ENCODE measurements at regions not wholly inside any gene's neighbourhood (a gene's known extent, or its start where the extent isn't known, plus 50 kb on each side); places are given as distances from the start of the nearest gene placed in this dataset.

- TF ChIP-seq POLR2A (IDR thresholded peaks at IDR 0.05; ENCODE audit: extremely low read depth, insufficient read length) = no peak
- no peak for TF ChIP-seq CTCF (IDR thresholded peaks at IDR 0.05; ENCODE audit: low read depth, low read length)
- no peak for TF ChIP-seq MYC (IDR thresholded peaks at IDR 0.05; ENCODE audit: low read depth, low read length)
These were observed 215.8 kb upstream of the NLRP1 start for GRCh38 chr17:5800131-5800530.

Measured in NB4 (cell line).